Right atrium auricular region (tissue), 2 donors: ENCODE measurements at regions not wholly inside any gene's neighbourhood (a gene's known extent, or its start where the extent isn't known, plus 50 kb on each side); places are given as distances from the start of the nearest gene placed in this dataset.

Experiments used
- DNase-seq: peaks from one replicate; pipeline ENCODE4 v3.0.0-alpha.2; 2019; ENCODE audit warnings: low spot score
- H3K27ac ChIP-seq, 2 donors: fragments of 200-600 bp; sonication (generic); 1 replicate in 1 of 2; 2 replicates in 1 of 2; pipeline ENCODE4 v1.5.1; 2016 to 2019
- H3K27me3 ChIP-seq, 2 donors: fragments of 200-600 bp; sonication (generic); one replicate each; pipeline versions ENCODE4 v1.5.1 to v1.6.0; 2017 to 2019
- H3K36me3 ChIP-seq: fragments of 200-600 bp; sonication (generic); one replicate; pipeline ENCODE4 v1.5.1; 2016
- H3K4me1 ChIP-seq, 2 donors: fragments of 200-600 bp; sonication (generic); one replicate each; pipeline versions ENCODE4 v1.5.1 to v1.6.0; 2017 to 2019
- H3K4me3 ChIP-seq, 2 donors: fragments of 200-600 bp; sonication (generic); 1 replicate in 1 of 2; 2 replicates in 1 of 2; pipeline ENCODE4 v1.5.1; 2017 to 2019; ENCODE audit warnings: mild to moderate bottlenecking in 1 of 2, moderate library complexity in 1 of 2
- H3K9me3 ChIP-seq, 2 donors: fragments of 200-600 bp; sonication (generic); one replicate each; pipeline ENCODE4 v1.5.1; 2019
- TF ChIP-seq, protein P1 (sequence below), 2 donors: fragments of 200-600 bp; sonication (generic); IDR thresholded peaks; one replicate each; pipeline ENCODE4 v1.5.1; 2019; ENCODE audit warnings: antibody characterized with exemption in 2 of 2

DNA sequence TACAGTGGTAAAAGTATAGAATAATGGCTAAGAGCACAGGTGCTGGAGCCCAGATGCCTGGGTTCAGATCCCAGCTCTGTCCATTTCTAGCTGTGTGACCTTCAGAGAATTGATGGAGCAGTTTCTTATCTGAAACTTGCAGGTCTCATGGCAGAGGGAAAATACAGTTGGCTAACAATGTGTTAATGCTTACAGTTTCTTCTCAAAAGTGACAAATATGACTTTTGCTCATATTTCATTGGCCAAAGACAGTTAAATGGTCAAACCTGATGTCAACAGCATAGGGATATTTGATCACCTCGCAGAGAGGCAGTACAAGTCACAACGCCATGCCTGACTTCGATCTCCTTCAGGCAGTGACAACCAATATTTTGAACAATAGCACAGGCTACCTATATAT lies 60.2 kb upstream of the LCORL start:
- Histone ChIP-seq H3K4me3 (no peak overlapping the region), H3K27me3 (no peaks in the 10 kb centered on the region), H3K36me3 (no peaks in the 10 kb centered on the region), H3K4me1 (no peaks in the 10 kb centered on the region), H3K27ac (no peak overlapping the region), H3K9me3 (no peaks in the 10 kb centered on the region)
- DNase-seq: no peak
- TF ChIP-seq, protein P1, sequence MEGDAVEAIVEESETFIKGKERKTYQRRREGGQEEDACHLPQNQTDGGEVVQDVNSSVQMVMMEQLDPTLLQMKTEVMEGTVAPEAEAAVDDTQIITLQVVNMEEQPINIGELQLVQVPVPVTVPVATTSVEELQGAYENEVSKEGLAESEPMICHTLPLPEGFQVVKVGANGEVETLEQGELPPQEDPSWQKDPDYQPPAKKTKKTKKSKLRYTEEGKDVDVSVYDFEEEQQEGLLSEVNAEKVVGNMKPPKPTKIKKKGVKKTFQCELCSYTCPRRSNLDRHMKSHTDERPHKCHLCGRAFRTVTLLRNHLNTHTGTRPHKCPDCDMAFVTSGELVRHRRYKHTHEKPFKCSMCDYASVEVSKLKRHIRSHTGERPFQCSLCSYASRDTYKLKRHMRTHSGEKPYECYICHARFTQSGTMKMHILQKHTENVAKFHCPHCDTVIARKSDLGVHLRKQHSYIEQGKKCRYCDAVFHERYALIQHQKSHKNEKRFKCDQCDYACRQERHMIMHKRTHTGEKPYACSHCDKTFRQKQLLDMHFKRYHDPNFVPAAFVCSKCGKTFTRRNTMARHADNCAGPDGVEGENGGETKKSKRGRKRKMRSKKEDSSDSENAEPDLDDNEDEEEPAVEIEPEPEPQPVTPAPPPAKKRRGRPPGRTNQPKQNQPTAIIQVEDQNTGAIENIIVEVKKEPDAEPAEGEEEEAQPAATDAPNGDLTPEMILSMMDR (IDR thresholded peaks at IDR 0.05): no peak

DNA sequence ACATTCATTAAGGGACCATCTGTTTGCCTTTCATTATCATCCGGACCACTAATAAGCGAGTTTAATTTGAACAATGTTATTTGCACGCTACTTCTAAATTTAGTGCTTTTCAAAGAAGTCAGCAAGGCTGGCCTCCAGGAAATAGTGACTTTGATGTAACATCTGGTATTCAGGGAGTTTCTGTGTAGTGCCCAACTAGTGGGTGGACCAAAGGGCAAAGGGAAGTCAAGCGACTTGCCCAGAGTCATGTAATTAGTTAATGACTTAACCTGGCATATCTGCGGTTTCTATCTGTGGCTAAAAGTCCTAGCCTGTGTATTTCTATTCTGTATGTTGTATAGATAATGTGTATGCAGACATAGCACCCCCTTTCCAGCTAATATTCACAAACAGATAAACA lies 56.3 kb upstream of the LCORL start:
- Histone ChIP-seq H3K27ac (no peak overlapping the region), H3K27me3 (no peaks in the 10 kb centered on the region), H3K4me1 (no peaks in the 10 kb centered on the region), H3K36me3 (no peaks in the 10 kb centered on the region), H3K4me3 (no peak overlapping the region), H3K9me3 (no peaks in the 10 kb centered on the region)
- TF ChIP-seq, protein P1 (IDR thresholded peaks at IDR 0.05): no peak
- no peak for DNase-seq

DNA sequence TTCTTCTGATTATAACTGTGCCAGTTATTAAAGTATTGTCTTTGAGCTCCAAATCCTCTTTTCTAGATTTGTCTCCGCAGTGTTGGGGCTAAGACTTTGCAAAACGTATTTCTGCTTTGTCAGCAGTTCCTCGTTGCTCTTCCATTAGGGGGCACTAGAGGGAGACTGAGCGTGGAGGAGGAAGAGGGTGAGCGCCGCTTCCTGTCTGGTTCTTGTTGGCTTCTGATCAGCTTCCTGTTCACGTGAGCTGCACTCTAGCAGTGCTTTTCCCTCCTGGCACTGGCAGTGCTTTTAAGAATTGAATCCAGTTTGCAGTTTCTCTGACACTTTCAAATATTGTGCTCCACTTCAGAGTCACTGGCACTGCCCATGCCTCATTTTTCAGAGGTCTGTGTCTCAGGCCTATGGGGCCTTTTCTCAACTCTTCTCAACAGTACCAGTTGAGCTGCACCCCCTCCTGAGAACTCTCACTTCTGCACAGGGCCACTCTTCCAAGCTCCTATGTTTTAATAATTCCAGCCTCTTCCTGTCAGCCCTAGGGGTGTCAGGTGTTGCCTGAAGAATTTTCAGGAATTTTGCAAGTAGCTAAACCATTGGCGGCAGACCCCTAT lies 54.4 kb upstream of the LCORL start:
- H3K9me3 ChIP-seq: no peaks in the 10 kb centered on the region
- no peak for DNase-seq
- TF ChIP-seq, protein P1 (IDR thresholded peaks at IDR 0.05): peak in 1 of 2 donors; percentile 50
- H3K27ac ChIP-seq: no peak overlapping the region
- H3K4me3 ChIP-seq: no peak overlapping the region
- H3K36me3 ChIP-seq: no peaks in the 10 kb centered on the region
- no peaks in the 10 kb centered on the region for H3K4me1 ChIP-seq
- H3K27me3 ChIP-seq: no peaks in the 10 kb centered on the region

DNA sequence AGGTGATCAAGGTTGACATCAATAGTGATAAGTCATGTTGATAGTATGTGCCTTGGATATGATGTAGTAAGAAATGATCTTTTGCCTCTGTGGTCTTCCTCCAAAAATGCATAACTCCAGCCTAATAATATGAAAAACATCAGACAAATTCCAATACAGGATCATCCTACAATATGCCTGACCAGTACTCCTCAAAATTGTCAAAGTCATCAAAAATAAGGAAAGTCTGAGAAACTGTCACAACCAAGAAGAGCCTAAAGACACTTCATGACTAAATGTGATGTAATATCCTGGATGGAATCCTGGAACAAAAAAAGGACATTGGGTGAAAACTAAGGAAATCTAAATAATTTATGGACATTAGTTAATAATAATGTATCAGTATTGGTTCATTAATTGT lies 50.3 kb upstream of the LCORL start:
- H3K4me3 ChIP-seq: no peak overlapping the region
- H3K36me3 ChIP-seq: no peaks in the 10 kb centered on the region
- H3K27me3 ChIP-seq: no peaks in the 10 kb centered on the region
- no peaks in the 10 kb centered on the region for H3K4me1 ChIP-seq
- TF ChIP-seq, protein P1 (IDR thresholded peaks at IDR 0.05): no peak
- DNase-seq: no peak
- H3K27ac ChIP-seq: no peak overlapping the region
- H3K9me3 ChIP-seq: no peaks in the 10 kb centered on the region
